ENCODE measurements at regions not wholly inside any gene's neighbourhood (a gene's known extent, or its start where the extent isn't known, plus 50 kb on each side); places are given as distances from the start of the nearest gene placed in this dataset.

DNA sequence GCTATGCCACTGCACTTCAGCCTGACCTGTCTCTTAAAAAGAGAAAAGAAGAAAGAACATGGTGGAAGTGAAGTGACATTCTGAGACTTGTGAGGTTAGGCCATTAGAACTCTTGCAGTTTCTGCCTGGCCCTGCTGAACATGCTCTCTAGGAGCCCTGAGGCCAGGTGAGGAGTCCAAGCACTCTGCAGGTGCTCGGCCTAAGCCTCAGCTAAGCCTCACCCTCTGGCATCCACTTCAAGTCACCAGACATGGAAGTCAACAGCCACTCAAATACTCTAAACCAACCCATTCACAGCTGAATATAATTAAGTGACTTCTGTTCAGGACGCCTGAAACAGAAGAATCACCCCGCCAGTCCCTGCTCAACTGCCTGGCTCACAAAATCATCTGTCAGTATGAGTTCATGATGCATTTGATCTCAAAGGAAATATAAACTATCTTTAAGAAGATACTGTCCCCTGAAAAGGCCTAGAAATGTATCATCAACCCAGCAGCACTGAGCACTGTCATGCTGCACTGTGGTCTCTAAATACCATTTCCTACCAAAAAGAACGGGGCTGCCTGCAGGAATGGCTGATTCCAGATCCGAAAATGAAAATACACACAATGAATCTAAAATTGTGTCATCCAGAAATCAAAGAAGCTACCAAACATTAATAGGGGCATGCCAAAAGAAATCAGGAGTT is 118.8 kb downstream of the PSMG1 start:
- TF ChIP-seq, protein P1, sequence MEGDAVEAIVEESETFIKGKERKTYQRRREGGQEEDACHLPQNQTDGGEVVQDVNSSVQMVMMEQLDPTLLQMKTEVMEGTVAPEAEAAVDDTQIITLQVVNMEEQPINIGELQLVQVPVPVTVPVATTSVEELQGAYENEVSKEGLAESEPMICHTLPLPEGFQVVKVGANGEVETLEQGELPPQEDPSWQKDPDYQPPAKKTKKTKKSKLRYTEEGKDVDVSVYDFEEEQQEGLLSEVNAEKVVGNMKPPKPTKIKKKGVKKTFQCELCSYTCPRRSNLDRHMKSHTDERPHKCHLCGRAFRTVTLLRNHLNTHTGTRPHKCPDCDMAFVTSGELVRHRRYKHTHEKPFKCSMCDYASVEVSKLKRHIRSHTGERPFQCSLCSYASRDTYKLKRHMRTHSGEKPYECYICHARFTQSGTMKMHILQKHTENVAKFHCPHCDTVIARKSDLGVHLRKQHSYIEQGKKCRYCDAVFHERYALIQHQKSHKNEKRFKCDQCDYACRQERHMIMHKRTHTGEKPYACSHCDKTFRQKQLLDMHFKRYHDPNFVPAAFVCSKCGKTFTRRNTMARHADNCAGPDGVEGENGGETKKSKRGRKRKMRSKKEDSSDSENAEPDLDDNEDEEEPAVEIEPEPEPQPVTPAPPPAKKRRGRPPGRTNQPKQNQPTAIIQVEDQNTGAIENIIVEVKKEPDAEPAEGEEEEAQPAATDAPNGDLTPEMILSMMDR (IDR thresholded peaks at IDR 0.05; ENCODE audit: low read depth, low read length, missing input control): no peak
- TF ChIP-seq, protein P2, sequence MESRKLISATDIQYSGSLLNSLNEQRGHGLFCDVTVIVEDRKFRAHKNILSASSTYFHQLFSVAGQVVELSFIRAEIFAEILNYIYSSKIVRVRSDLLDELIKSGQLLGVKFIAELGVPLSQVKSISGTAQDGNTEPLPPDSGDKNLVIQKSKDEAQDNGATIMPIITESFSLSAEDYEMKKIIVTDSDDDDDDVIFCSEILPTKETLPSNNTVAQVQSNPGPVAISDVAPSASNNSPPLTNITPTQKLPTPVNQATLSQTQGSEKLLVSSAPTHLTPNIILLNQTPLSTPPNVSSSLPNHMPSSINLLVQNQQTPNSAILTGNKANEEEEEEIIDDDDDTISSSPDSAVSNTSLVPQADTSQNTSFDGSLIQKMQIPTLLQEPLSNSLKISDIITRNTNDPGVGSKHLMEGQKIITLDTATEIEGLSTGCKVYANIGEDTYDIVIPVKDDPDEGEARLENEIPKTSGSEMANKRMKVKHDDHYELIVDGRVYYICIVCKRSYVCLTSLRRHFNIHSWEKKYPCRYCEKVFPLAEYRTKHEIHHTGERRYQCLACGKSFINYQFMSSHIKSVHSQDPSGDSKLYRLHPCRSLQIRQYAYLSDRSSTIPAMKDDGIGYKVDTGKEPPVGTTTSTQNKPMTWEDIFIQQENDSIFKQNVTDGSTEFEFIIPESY (IDR thresholded peaks at IDR 0.05): no peak
- TF ChIP-seq, protein P3, sequence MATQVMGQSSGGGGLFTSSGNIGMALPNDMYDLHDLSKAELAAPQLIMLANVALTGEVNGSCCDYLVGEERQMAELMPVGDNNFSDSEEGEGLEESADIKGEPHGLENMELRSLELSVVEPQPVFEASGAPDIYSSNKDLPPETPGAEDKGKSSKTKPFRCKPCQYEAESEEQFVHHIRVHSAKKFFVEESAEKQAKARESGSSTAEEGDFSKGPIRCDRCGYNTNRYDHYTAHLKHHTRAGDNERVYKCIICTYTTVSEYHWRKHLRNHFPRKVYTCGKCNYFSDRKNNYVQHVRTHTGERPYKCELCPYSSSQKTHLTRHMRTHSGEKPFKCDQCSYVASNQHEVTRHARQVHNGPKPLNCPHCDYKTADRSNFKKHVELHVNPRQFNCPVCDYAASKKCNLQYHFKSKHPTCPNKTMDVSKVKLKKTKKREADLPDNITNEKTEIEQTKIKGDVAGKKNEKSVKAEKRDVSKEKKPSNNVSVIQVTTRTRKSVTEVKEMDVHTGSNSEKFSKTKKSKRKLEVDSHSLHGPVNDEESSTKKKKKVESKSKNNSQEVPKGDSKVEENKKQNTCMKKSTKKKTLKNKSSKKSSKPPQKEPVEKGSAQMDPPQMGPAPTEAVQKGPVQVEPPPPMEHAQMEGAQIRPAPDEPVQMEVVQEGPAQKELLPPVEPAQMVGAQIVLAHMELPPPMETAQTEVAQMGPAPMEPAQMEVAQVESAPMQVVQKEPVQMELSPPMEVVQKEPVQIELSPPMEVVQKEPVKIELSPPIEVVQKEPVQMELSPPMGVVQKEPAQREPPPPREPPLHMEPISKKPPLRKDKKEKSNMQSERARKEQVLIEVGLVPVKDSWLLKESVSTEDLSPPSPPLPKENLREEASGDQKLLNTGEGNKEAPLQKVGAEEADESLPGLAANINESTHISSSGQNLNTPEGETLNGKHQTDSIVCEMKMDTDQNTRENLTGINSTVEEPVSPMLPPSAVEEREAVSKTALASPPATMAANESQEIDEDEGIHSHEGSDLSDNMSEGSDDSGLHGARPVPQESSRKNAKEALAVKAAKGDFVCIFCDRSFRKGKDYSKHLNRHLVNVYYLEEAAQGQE (IDR thresholded peaks at IDR 0.05): no peak
